ENCODE measurements at regions not wholly inside any gene's neighbourhood (a gene's known extent, or its start where the extent isn't known, plus 50 kb on each side); places are given as distances from the start of the nearest gene placed in this dataset.

GRCh38 chr1:56268519-56269140 is 310.7 kb downstream of the PLPP3 start:
- TF ChIP-seq ZFX (IDR thresholded peaks at IDR 0.05; ENCODE audit: borderline replicate concordance), result no peak
- no peak for TF ChIP-seq CTCF (IDR thresholded peaks at IDR 0.05)
- H3K27ac ChIP-seq, result no peak overlapping the region

- H3K27ac ChIP-seq, result no peak overlapping the region
- TF ChIP-seq ZFX (IDR thresholded peaks at IDR 0.05; ENCODE audit: borderline replicate concordance) (no peak), CTCF (IDR thresholded peaks at IDR 0.05) (no peak)
Observed at GRCh38 chr1:56267611-56268010, 311.8 kb downstream of the PLPP3 start.

- H3K27ac ChIP-seq, result no peak overlapping the region
- no peak for TF ChIP-seq CTCF (IDR thresholded peaks at IDR 0.05)
- no peak for TF ChIP-seq ZFX (IDR thresholded peaks at IDR 0.05; ENCODE audit: borderline replicate concordance)
Observed at GRCh38 chr1:56266359-56266758, 313.0 kb downstream of the PLPP3 start.

GRCh38 chr1:56265216-56265615 is 314.1 kb downstream of the PLPP3 start:
- no peak overlapping the region for H3K27ac ChIP-seq
- TF ChIP-seq ZFX (IDR thresholded peaks at IDR 0.05; ENCODE audit: borderline replicate concordance) (no peak), CTCF (IDR thresholded peaks at IDR 0.05) (no peak)

GRCh38 chr1:56263908-56264307 is 315.5 kb downstream of the PLPP3 start:
- no peak for TF ChIP-seq ZFX (IDR thresholded peaks at IDR 0.05; ENCODE audit: borderline replicate concordance)
- no peak for TF ChIP-seq CTCF (IDR thresholded peaks at IDR 0.05)
- H3K27ac ChIP-seq, result no peak overlapping the region

GRCh38 chr1:56258371-56258770 is 321.0 kb downstream of the PLPP3 start:
- TF ChIP-seq ZFX (IDR thresholded peaks at IDR 0.05; ENCODE audit: borderline replicate concordance), result no peak
- TF ChIP-seq CTCF (IDR thresholded peaks at IDR 0.05), result no peak
- H3K27ac ChIP-seq, result no peak overlapping the region

- TF ChIP-seq CTCF (IDR thresholded peaks at IDR 0.05) (no peak), ZFX (IDR thresholded peaks at IDR 0.05; ENCODE audit: borderline replicate concordance) (no peak)
- H3K27ac ChIP-seq, result no peak overlapping the region
Observed at GRCh38 chr1:56257726-56258125, 321.6 kb downstream of the PLPP3 start.

All from 22Rv1 (cell line).